Loucy (cell line): ENCODE measurements at regions not wholly inside any gene's neighbourhood (a gene's known extent, or its start where the extent isn't known, plus 50 kb on each side); places are given as distances from the start of the nearest gene placed in this dataset.

Experiments used
- CTCF ChIP-seq: fragments of 200-600 bp; sonication (generic); conservative IDR thresholded peaks from 2 replicates; pipeline ENCODE4 v1.5.1; 2014; ENCODE audit warnings: mild to moderate bottlenecking, antibody characterized with exemption, low read length
- EZH2phosphoT487 ChIP-seq: fragments of 200-600 bp; IDR thresholded peaks from 2 replicates; pipeline ENCODE4 v1.6.1; 2018; ENCODE audit warnings: antibody characterized with exemption, mild to moderate bottlenecking, moderate library complexity, borderline replicate concordance

GRCh38 chr7:25786936-25787335, 365.1 kb upstream of the NFE2L3 start:
- TF ChIP-seq EZH2phosphoT487 (no peak), CTCF (no peak)
